ENCODE measurements at regions not wholly inside any gene's neighbourhood (a gene's known extent, or its start where the extent isn't known, plus 50 kb on each side); places are given as distances from the start of the nearest gene placed in this dataset.

DNA sequence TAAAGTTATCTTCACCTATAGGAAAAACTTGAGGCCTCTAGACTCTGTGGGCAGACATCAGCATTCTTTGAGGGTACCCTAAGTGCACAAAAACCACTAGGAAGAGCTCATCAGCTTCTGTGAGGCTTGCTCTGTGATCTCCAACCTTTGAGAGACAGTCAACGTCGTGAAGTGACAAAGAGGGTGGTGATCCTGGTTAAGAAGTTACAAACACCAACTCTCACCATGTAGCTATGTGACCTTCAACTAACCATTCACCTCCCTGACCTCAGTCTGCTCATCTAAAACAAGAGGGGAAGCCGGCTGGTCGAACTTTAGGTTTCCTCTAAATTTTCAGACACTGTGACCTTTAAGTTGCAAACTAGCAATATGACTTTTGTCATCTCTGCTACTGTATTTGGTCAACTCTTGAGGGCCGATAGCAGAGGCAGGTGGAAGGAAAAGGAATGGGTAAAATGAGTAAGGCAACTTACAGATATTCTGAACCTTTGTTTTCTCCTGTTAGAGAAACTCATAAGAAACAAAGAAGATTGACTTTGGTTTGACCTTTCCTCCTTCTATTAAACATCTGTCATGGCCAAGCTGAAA lies 103.2 kb upstream of the PARP11 start:
- Histone ChIP-seq H2BK12ac (ENCODE audit: low read length in 2 of 2) (no peak overlapping the region), H3K18ac (ENCODE audit: low read depth in 1 of 2, low read length in 2 of 2) (no peak overlapping the region), H2AFZ (ENCODE audit: low read depth, low read length) (no peak overlapping the region), H3K14ac (ENCODE audit: low read length in 2 of 2) (no peak overlapping the region), H3K4ac (ENCODE audit: low read depth in 1 of 2, low read length in 2 of 2) (no peak overlapping the region), H3K27ac (ENCODE audit: low read length, poor library complexity, severe bottlenecking) (no peak overlapping the region), H2BK120ac (ENCODE audit: low read depth, low read length) (no peak overlapping the region), H3K23ac (ENCODE audit: low read length in 2 of 2) (no peak overlapping the region), H3K9ac (ENCODE audit: low read length) (no peak overlapping the region), H2AK5ac (ENCODE audit: low read length, severe bottlenecking) (no peak overlapping the region), H3K27me3 (ENCODE audit: control insufficient read depth in 1 of 2, insufficient read depth in 1 of 2, low read length in 2 of 2) (peaks cover 0 to 13% of the 10 kb centered on the region in 2 experiments), H3K36me3 (ENCODE audit: control insufficient read depth in 1 of 2, insufficient read depth in 2 of 2, low read depth in 1 of 2, low read length in 2 of 2) (no peaks in the 10 kb centered on the region), H4K91ac (ENCODE audit: low read length) (no peak overlapping the region), H4K8ac (ENCODE audit: low read length) (no peak overlapping the region), H2BK15ac (ENCODE audit: low read depth, poor library complexity, severe bottlenecking) (no peak overlapping the region), H3K4me1 (ENCODE audit: control insufficient read depth, insufficient read depth, low read depth, low read length) (no peaks in the 10 kb centered on the region), H3K4me3 (ENCODE audit: insufficient read depth in 1 of 2, low read depth in 1 of 2, low read length in 2 of 2) (no peak overlapping the region), H3K9me3 (ENCODE audit: control insufficient read depth, low read length) (peaks cover 6% of the 10 kb centered on the region), H3K79me1 (replicated peaks; ENCODE audit: low read length, poor library complexity, severe bottlenecking) (no peaks in the 10 kb centered on the region), H3K4me2 (ENCODE audit: low read length, poor library complexity, severe bottlenecking) (no peak overlapping the region), H2BK5ac (ENCODE audit: low read depth, low read length, poor library complexity, severe bottlenecking) (no peak overlapping the region)
- DNase-seq, result no peak
- 82% methylated on average over 5 of the region's 5 CpGs for WGBS

DNA sequence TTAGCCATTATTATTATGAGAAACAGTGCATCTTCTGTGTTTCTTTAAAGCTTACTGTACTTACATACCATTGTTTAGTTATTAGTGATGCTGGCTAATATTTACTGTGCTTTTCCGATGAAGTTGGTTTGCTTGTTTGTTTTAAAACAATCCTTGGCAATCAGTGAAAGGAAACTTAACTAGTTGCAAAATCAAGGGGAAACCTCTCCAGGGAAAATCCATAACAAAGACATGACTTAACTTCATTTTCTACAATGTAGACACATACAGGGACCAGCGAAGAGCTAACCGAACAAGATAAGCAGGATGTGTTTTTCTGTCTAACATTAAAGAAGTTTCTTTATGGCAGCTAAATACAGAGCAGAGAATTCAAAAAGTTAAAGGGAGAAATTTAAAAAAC lies 102.5 kb upstream of the PARP11 start:
- Histone ChIP-seq H2BK120ac (ENCODE audit: low read depth, low read length) (no peak overlapping the region), H3K9me3 (ENCODE audit: control insufficient read depth, low read length) (peaks cover 3% of the 10 kb centered on the region), H2AK5ac (ENCODE audit: low read length, severe bottlenecking) (no peak overlapping the region), H3K27ac (ENCODE audit: low read length, poor library complexity, severe bottlenecking) (no peak overlapping the region), H3K4me3 (ENCODE audit: insufficient read depth in 1 of 2, low read depth in 1 of 2, low read length in 2 of 2) (no peak overlapping the region), H3K79me1 (replicated peaks; ENCODE audit: low read length, poor library complexity, severe bottlenecking) (no peaks in the 10 kb centered on the region), H4K8ac (ENCODE audit: low read length) (no peak overlapping the region), H3K27me3 (ENCODE audit: control insufficient read depth in 1 of 2, insufficient read depth in 1 of 2, low read length in 2 of 2) (peaks cover 0 to 13% of the 10 kb centered on the region in 2 experiments), H2BK15ac (ENCODE audit: low read depth, poor library complexity, severe bottlenecking) (no peak overlapping the region), H2AFZ (ENCODE audit: low read depth, low read length) (no peak overlapping the region), H3K4ac (ENCODE audit: low read depth in 1 of 2, low read length in 2 of 2) (no peak overlapping the region), H3K4me1 (ENCODE audit: control insufficient read depth, insufficient read depth, low read depth, low read length) (no peaks in the 10 kb centered on the region), H3K9ac (ENCODE audit: low read length) (no peak overlapping the region), H3K4me2 (ENCODE audit: low read length, poor library complexity, severe bottlenecking) (no peak overlapping the region), H3K14ac (ENCODE audit: low read length in 2 of 2) (no peak overlapping the region), H2BK12ac (ENCODE audit: low read length in 2 of 2) (no peak overlapping the region), H4K91ac (ENCODE audit: low read length) (no peak overlapping the region), H3K36me3 (ENCODE audit: control insufficient read depth in 1 of 2, insufficient read depth in 2 of 2, low read depth in 1 of 2, low read length in 2 of 2) (no peaks in the 10 kb centered on the region), H3K23ac (ENCODE audit: low read length in 2 of 2) (no peak overlapping the region), H3K18ac (ENCODE audit: low read depth in 1 of 2, low read length in 2 of 2) (no peak overlapping the region), H2BK5ac (ENCODE audit: low read depth, low read length, poor library complexity, severe bottlenecking) (no peak overlapping the region)
- no peak for DNase-seq
- WGBS, result 86% methylated on average over 1 of the region's 3 CpGs

DNA sequence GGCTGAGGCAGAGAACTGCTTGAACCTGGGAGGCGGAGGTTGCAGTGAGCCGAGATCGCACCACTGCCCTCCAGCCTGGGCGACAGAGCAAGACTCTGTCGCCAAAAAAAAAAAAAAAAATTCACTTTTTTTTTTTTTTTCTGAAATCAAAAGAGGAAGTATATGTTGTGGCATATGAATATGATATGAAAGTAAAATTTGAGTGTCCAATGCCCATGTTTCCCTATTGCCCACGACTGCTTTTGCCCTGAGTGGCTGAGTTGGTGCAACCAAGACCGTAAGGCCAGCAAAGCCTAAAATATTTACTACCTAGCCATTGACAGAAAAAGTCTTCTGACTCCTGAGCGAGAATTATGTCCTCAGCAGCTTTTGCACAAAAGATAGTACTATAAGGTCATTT lies 101.7 kb upstream of the PARP11 start:
- no peak overlapping the region for H3K4ac ChIP-seq (ENCODE audit: low read depth in 1 of 2, low read length in 2 of 2)
- no peak overlapping the region for H2BK12ac ChIP-seq (ENCODE audit: low read length in 2 of 2)
- H2AK5ac ChIP-seq (ENCODE audit: low read length, severe bottlenecking), result no peak overlapping the region
- H3K9ac ChIP-seq (ENCODE audit: low read length), result no peak overlapping the region
- peaks cover 2% of the 10 kb centered on the region for H3K9me3 ChIP-seq (ENCODE audit: control insufficient read depth, low read length)
- H3K18ac ChIP-seq (ENCODE audit: low read depth in 1 of 2, low read length in 2 of 2), result no peak overlapping the region
- no peak overlapping the region for H2AFZ ChIP-seq (ENCODE audit: low read depth, low read length)
- DNase-seq, result no peak
- H3K4me2 ChIP-seq (ENCODE audit: low read length, poor library complexity, severe bottlenecking), result no peak overlapping the region
- no peak overlapping the region for H4K91ac ChIP-seq (ENCODE audit: low read length)
- H2BK5ac ChIP-seq (ENCODE audit: low read depth, low read length, poor library complexity, severe bottlenecking), result no peak overlapping the region
- H3K27ac ChIP-seq (ENCODE audit: low read length, poor library complexity, severe bottlenecking), result no peak overlapping the region
- no peaks in the 10 kb centered on the region for H3K36me3 ChIP-seq (ENCODE audit: control insufficient read depth in 1 of 2, insufficient read depth in 2 of 2, low read depth in 1 of 2, low read length in 2 of 2)
- H3K14ac ChIP-seq (ENCODE audit: low read length in 2 of 2), result no peak overlapping the region
- no peak overlapping the region for H3K4me3 ChIP-seq (ENCODE audit: insufficient read depth in 1 of 2, low read depth in 1 of 2, low read length in 2 of 2)
- no peak overlapping the region for H3K23ac ChIP-seq (ENCODE audit: low read length in 2 of 2)
- WGBS, result 94% methylated on average over 3 of the region's 8 CpGs
- H2BK120ac ChIP-seq (ENCODE audit: low read depth, low read length), result no peak overlapping the region
- H3K27me3 ChIP-seq (ENCODE audit: control insufficient read depth in 1 of 2, insufficient read depth in 1 of 2, low read length in 2 of 2), result peaks cover 0 to 13% of the 10 kb centered on the region in 2 experiments
- H3K79me1 ChIP-seq (replicated peaks; ENCODE audit: low read length, poor library complexity, severe bottlenecking), result no peaks in the 10 kb centered on the region
- H2BK15ac ChIP-seq (ENCODE audit: low read depth, poor library complexity, severe bottlenecking), result no peak overlapping the region
- H3K4me1 ChIP-seq (ENCODE audit: control insufficient read depth, insufficient read depth, low read depth, low read length), result no peaks in the 10 kb centered on the region
- H4K8ac ChIP-seq (ENCODE audit: low read length), result no peak overlapping the region

DNA sequence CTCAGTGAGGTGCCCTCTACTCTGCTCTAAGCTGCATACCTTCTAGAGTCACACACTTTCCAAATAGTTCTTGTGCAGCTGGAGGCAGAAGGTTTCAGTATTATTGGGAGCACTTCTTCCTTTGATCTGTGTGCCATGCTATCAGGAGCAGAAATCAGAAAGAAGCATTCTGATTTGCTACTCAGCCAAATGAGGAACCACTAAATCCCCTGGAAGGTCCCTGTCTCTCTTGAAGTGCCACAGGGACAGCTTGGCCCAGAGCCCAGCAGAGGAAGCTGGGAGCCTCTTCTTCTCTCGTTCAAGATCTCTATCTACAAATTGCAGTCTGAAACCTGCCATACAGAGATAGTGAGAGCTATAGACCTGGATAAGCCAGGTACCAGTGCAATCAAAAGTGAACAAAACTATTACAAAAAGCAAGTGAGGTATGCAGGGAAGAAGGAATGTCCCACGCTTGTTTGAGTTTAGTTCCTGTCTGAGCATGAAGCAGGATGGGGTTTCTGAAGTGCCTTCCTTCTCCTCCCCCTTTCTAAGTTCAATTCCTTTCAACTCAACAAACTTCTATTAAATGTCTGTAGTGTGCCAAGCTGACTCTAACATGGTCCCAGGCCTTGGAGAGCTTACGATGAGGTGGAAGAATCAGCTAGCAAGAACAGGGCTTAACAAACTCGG lies 100.9 kb upstream of the PARP11 start:
- Histone ChIP-seq H3K9ac (ENCODE audit: low read length) (no peak overlapping the region), H2AK5ac (ENCODE audit: low read length, severe bottlenecking) (no peak overlapping the region), H3K14ac (ENCODE audit: low read length in 2 of 2) (no peak overlapping the region), H3K9me3 (ENCODE audit: control insufficient read depth, low read length) (peaks cover 2% of the 10 kb centered on the region), H3K79me1 (replicated peaks; ENCODE audit: low read length, poor library complexity, severe bottlenecking) (no peaks in the 10 kb centered on the region), H3K27ac (ENCODE audit: low read length, poor library complexity, severe bottlenecking) (no peak overlapping the region), H3K4me3 (ENCODE audit: insufficient read depth in 1 of 2, low read depth in 1 of 2, low read length in 2 of 2) (no peak overlapping the region), H3K23ac (ENCODE audit: low read length in 2 of 2) (no peak overlapping the region), H3K4me2 (ENCODE audit: low read length, poor library complexity, severe bottlenecking) (no peak overlapping the region), H2BK120ac (ENCODE audit: low read depth, low read length) (no peak overlapping the region), H3K36me3 (ENCODE audit: control insufficient read depth in 1 of 2, insufficient read depth in 2 of 2, low read depth in 1 of 2, low read length in 2 of 2) (no peaks in the 10 kb centered on the region), H2BK12ac (ENCODE audit: low read length in 2 of 2) (no peak overlapping the region), H4K8ac (ENCODE audit: low read length) (no peak overlapping the region), H3K4ac (ENCODE audit: low read depth in 1 of 2, low read length in 2 of 2) (no peak overlapping the region), H2BK15ac (ENCODE audit: low read depth, poor library complexity, severe bottlenecking) (no peak overlapping the region), H3K18ac (ENCODE audit: low read depth in 1 of 2, low read length in 2 of 2) (no peak overlapping the region), H3K4me1 (ENCODE audit: control insufficient read depth, insufficient read depth, low read depth, low read length) (no peaks in the 10 kb centered on the region), H3K27me3 (ENCODE audit: control insufficient read depth in 1 of 2, insufficient read depth in 1 of 2, low read length in 2 of 2) (peaks cover 0 to 13% of the 10 kb centered on the region in 2 experiments), H4K91ac (ENCODE audit: low read length) (no peak overlapping the region), H2AFZ (ENCODE audit: low read depth, low read length) (no peak overlapping the region), H2BK5ac (ENCODE audit: low read depth, low read length, poor library complexity, severe bottlenecking) (no peak overlapping the region)
- DNase-seq, result no peak
- WGBS, result 66% methylated on average over 4 of the region's 4 CpGs

All from mesenchymal stem cell (in vitro differentiated cells and primary cell).